ENCODE measurements at regions not wholly inside any gene's neighbourhood (a gene's known extent, or its start where the extent isn't known, plus 50 kb on each side); places are given as distances from the start of the nearest gene placed in this dataset.
"Not testable (repeated sequence)": the region's sequence is repeated elsewhere in the genome, so short reads cannot be mapped to it uniquely, and the experiment has no call there.

- Mint-ChIP-seq H3K9me3 (ENCODE audit: low read depth) (peaks cover 15% of the 10 kb centered on the region), H3K36me3 (ENCODE audit: insufficient read depth) (no peaks in the 10 kb centered on the region), H3K27ac (no peak overlapping the region), H3K27me3 (no peaks in the 10 kb centered on the region), H3K4me1 (ENCODE audit: low read depth) (no peaks in the 10 kb centered on the region), H3K4me3 (ENCODE audit: low read depth) (no peak overlapping the region)
- no peak for TF ChIP-seq CTCF (IDR thresholded peaks at IDR 0.05; ENCODE audit: unreplicated experiment)
- DNase-seq (ENCODE audit: low spot score, unreplicated experiment) = no peak
These were observed 1613.6 kb upstream of the PRMT6 start for GRCh38 chr1:105442901-105443300.

GRCh38 chr1:105459759-105460158 is 1596.7 kb upstream of the PRMT6 start:
- Mint-ChIP-seq H3K4me1 (ENCODE audit: low read depth) (peaks cover 11% of the 10 kb centered on the region), H3K27me3 (no peaks in the 10 kb centered on the region), H3K9me3 (ENCODE audit: low read depth) (peaks cover 2% of the 10 kb centered on the region), H3K27ac (no peak overlapping the region), H3K4me3 (ENCODE audit: low read depth) (no peak overlapping the region), H3K36me3 (ENCODE audit: insufficient read depth) (no peaks in the 10 kb centered on the region)
- TF ChIP-seq CTCF (IDR thresholded peaks at IDR 0.05; ENCODE audit: unreplicated experiment) = no peak
- DNase-seq (ENCODE audit: low spot score, unreplicated experiment) = no peak

GRCh38 chr1:105462308-105462707 is 1594.2 kb upstream of the PRMT6 start:
- Mint-ChIP-seq H3K27me3 (no peaks in the 10 kb centered on the region), H3K27ac (no peak overlapping the region), H3K9me3 (ENCODE audit: low read depth) (peaks cover 2% of the 10 kb centered on the region)

GRCh38 chr1:105467549-105467948 is 1588.9 kb upstream of the PRMT6 start:
- Mint-ChIP-seq H3K4me1 (ENCODE audit: low read depth) (peaks cover 1% of the 10 kb centered on the region), H3K4me3 (ENCODE audit: low read depth) (no peak overlapping the region), H3K36me3 (ENCODE audit: insufficient read depth) (peaks cover 1% of the 10 kb centered on the region), H3K9me3 (ENCODE audit: low read depth) (peaks cover 4% of the 10 kb centered on the region), H3K27me3 (no peaks in the 10 kb centered on the region), H3K27ac (no peak overlapping the region)
- DNase-seq (ENCODE audit: low spot score, unreplicated experiment) = no peak
- TF ChIP-seq CTCF (IDR thresholded peaks at IDR 0.05; ENCODE audit: unreplicated experiment) = no peak

More at GRCh38 chr1:105462308-105462707, 1594.2 kb upstream of the PRMT6 start:
- no peak for DNase-seq (ENCODE audit: low spot score, unreplicated experiment)
- Mint-ChIP-seq H3K36me3 (ENCODE audit: insufficient read depth) (no peaks in the 10 kb centered on the region), H3K4me1 (ENCODE audit: low read depth) (peaks cover 11% of the 10 kb centered on the region), H3K4me3 (ENCODE audit: low read depth) (no peak overlapping the region)
- TF ChIP-seq CTCF (IDR thresholded peaks at IDR 0.05; ENCODE audit: unreplicated experiment) = peak; percentile 20

- not testable (repeated sequence) for H3K27ac Mint-ChIP-seq; H3K36me3 Mint-ChIP-seq (ENCODE audit: insufficient read depth); H3K27me3 Mint-ChIP-seq; H3K4me3 Mint-ChIP-seq (ENCODE audit: low read depth); H3K4me1 Mint-ChIP-seq (ENCODE audit: low read depth); H3K9me3 Mint-ChIP-seq (ENCODE audit: low read depth); DNase-seq (ENCODE audit: low spot score, unreplicated experiment)
These were observed 1585.9 kb upstream of the PRMT6 start for GRCh38 chr1:105470541-105470940.

- H3K4me1 Mint-ChIP-seq (ENCODE audit: low read depth) = peaks cover 16% of the 10 kb centered on the region
- peaks cover 17% of the 10 kb centered on the region for H3K9me3 Mint-ChIP-seq (ENCODE audit: low read depth)
- H3K27ac Mint-ChIP-seq = peak overlapping the region; percentile 67
- no peak for TF ChIP-seq CTCF (IDR thresholded peaks at IDR 0.05; ENCODE audit: unreplicated experiment)
- H3K36me3 Mint-ChIP-seq (ENCODE audit: insufficient read depth) = peaks cover 11% of the 10 kb centered on the region
- H3K27me3 Mint-ChIP-seq = no peaks in the 10 kb centered on the region
- H3K4me3 Mint-ChIP-seq (ENCODE audit: low read depth) = no peak overlapping the region
- DNase-seq (ENCODE audit: low spot score, unreplicated experiment) = no peak
These were observed 1573.0 kb upstream of the PRMT6 start for GRCh38 chr1:105483436-105483835.

All from progenitor cell of endocrine pancreas (in vitro differentiated cells).